Left lung (tissue), 4 donors: ENCODE measurements at regions not wholly inside any gene's neighbourhood (a gene's known extent, or its start where the extent isn't known, plus 50 kb on each side); places are given as distances from the start of the nearest gene placed in this dataset.
"Not testable (repeated sequence)": the region's sequence is repeated elsewhere in the genome, so short reads cannot be mapped to it uniquely, and the experiment has no call there.

Experiments used
- ATAC-seq: fragments of 200-7000 bp; cut with Tn5 transposase; one replicate; pipeline ENCODE4 v1.9.1; 2020; ENCODE audit warnings: moderate library complexity
- DNase-seq, 4 donors: peaks; one replicate each; pipeline ENCODE4 v3.0.0-alpha.2; 2013 to 2020
- H3K27ac ChIP-seq, 2 donors: fragments of 200-600 bp; sonication (generic) in 1 of 2; one replicate each; pipeline versions ENCODE4 v1.5.0 to v1.8.0; 2020 to 2021
- H3K27me3 ChIP-seq, 2 donors: fragments of 200-600 bp; sonication (generic) in 1 of 2; one replicate each; pipeline versions ENCODE4 v1.5.0 to v1.8.0; 2020 to 2021
- H3K36me3 ChIP-seq, 2 donors: fragments of 200-600 bp; sonication (generic) in 1 of 2; one replicate each; pipeline versions ENCODE4 v1.5.0 to v1.8.0; 2020 to 2021
- H3K4me1 ChIP-seq, 2 donors: fragments of 200-600 bp; one replicate each; pipeline ENCODE4 v1.8.0; 2021
- H3K4me3 ChIP-seq, 2 donors: fragments of 200-600 bp; sonication (generic) in 1 of 2; one replicate each; pipeline versions ENCODE4 v1.5.0 to v1.8.0; 2020 to 2021; ENCODE audit warnings: mild to moderate bottlenecking in 1 of 2
- H3K9me3 ChIP-seq, 2 donors: fragments of 200-600 bp; sonication (generic) in 1 of 2; one replicate each; pipeline versions ENCODE4 v1.5.0 to v1.8.0; 2020 to 2021
- CTCF ChIP-seq, 2 donors: fragments of 200-600 bp; sonication (generic) in 1 of 2; IDR thresholded peaks; one replicate each; pipeline versions ENCODE4 v1.5.0 to v1.8.0; 2021; ENCODE audit warnings: antibody characterized with exemption in 2 of 2
- intact Hi-C, 2 donors: fragments of 100-400 bp; cut with DNase I; formaldehyde crosslinking; loops; one replicate each; pipeline versions ENCODE4 v1.11.2 to v1.14.2; 2022
- donor health status: DM: no; HTN: yes; CAD: no.
- donor health status: DM: no; HTN: no; CAD: no.

GRCh38 chr17:22286337-22287041 lies 594.2 kb downstream of the KCNJ18 start:
- no peaks in the 10 kb centered on the region for H3K27me3 ChIP-seq
- no peaks in the 10 kb centered on the region for H3K4me1 ChIP-seq
- no peak overlapping the region for H3K4me3 ChIP-seq
- peaks cover 0 to 13% of the 10 kb centered on the region in 2 donors for H3K9me3 ChIP-seq
- no peak overlapping the region for H3K27ac ChIP-seq
- no peak for ATAC-seq
- H3K36me3 ChIP-seq = no peaks in the 10 kb centered on the region
- intact Hi-C loops = no loop called here
- DNase-seq = no peak
- TF ChIP-seq CTCF (IDR thresholded peaks at IDR 0.05) = no peak

GRCh38 chr17:22298484-22298951 lies 606.2 kb downstream of the KCNJ18 start:
- H3K4me3 ChIP-seq, H3K36me3 ChIP-seq, ATAC-seq, H3K27ac ChIP-seq, DNase-seq, intact Hi-C loops, H3K4me1 ChIP-seq, H3K27me3 ChIP-seq: not testable (repeated sequence)
- peaks cover 0 to 43% of the 10 kb centered on the region in 2 donors for H3K9me3 ChIP-seq

GRCh38 chr17:22300177-22300576 lies 607.9 kb downstream of the KCNJ18 start:
- Histone ChIP-seq H3K4me3 (no peak overlapping the region), H3K27me3 (no peaks in the 10 kb centered on the region), H3K36me3 (no peaks in the 10 kb centered on the region), H3K9me3 (peaks cover 0 to 60% of the 10 kb centered on the region in 2 donors), H3K4me1 (no peaks in the 10 kb centered on the region), H3K27ac (no peak overlapping the region)
- intact Hi-C loops = no loop called here
- no peak for ATAC-seq
- TF ChIP-seq CTCF (IDR thresholded peaks at IDR 0.05) = no peak
- no peak for DNase-seq

GRCh38 chr17:22300731-22301352 lies 608.5 kb downstream of the KCNJ18 start:
- DNase-seq (no peak), ATAC-seq (no peak)
- H3K4me3 ChIP-seq = no peak overlapping the region
- H3K36me3 ChIP-seq = no peaks in the 10 kb centered on the region
- intact Hi-C loops = no loop called here
- H3K9me3 ChIP-seq = peaks cover 0 to 64% of the 10 kb centered on the region in 2 donors
- no peaks in the 10 kb centered on the region for H3K4me1 ChIP-seq
- H3K27me3 ChIP-seq = no peaks in the 10 kb centered on the region
- H3K27ac ChIP-seq = no peak overlapping the region
- no peak for TF ChIP-seq CTCF (IDR thresholded peaks at IDR 0.05)

- ATAC-seq (no peak), DNase-seq (no peak)
- Histone ChIP-seq H3K4me1 (no peaks in the 10 kb centered on the region), H3K36me3 (no peaks in the 10 kb centered on the region), H3K9me3 (peaks cover 0 to 64% of the 10 kb centered on the region in 2 donors), H3K27me3 (no peaks in the 10 kb centered on the region), H3K27ac (no peak overlapping the region), H3K4me3 (no peak overlapping the region)
- TF ChIP-seq CTCF (IDR thresholded peaks at IDR 0.05) = no peak
- intact Hi-C loops = no loop called here
Measured at GRCh38 chr17:22301353-22301745, 609.0 kb downstream of the KCNJ18 start.
